GM21786 (cell line): ENCODE measurements at regions not wholly inside any gene's neighbourhood (a gene's known extent, or its start where the extent isn't known, plus 50 kb on each side); places are given as distances from the start of the nearest gene placed in this dataset.

ENCODE experiments used
- ATAC-seq: cut with Tn5 transposase; IDR thresholded peaks from one replicate; pipeline ENCODE4 v1.9.1; 2021; ENCODE audit not compliant: unreplicated experiment

DNA sequence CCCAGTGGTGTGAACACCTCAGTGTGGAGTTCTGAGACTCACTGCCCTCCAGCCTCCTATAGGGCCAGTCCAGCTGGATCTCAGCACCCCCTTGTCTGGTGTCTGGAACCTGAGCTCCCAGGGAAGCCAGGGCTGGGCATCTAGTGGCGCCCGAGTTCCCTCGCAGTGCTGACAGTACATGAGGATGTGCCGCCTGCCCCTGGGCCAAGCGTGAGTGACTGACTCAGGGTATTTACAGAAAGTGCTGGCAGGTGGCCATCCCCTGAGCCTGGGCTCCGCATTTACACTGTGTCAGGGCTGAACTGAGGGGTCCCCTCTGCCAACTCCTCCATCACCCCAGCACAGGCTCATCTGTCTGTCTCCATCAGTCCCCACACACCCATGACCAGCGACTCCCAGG lies 185.3 kb downstream of the BRD1 start:
- ATAC-seq = no peak

DNA sequence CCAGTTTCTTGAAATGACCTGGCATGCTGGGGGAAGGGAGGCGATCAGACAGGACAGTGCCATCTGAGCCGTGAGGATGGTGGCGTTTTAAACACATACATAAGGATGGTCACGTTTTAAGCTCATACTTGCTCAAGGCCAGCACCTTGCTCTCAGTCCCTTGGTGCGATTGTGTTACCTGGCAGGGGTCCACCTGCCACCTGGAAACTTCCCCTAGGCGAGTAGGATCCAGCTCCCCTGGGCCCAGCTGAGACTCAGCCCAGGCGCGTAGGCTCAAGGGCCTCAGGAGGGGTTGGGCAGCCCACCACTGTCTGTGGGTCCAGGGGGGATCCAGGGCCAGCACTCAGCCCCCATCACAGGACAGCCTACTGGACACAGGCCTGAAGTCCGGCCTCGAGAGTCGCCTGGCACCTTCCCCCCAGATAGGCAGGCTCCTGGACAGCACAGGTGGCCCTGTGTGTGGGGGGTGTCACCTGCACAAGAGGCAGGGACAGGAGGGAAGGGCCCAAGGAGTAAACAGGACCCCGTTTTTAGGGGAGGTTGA lies 185.8 kb downstream of the BRD1 start:
- no peak for ATAC-seq

DNA sequence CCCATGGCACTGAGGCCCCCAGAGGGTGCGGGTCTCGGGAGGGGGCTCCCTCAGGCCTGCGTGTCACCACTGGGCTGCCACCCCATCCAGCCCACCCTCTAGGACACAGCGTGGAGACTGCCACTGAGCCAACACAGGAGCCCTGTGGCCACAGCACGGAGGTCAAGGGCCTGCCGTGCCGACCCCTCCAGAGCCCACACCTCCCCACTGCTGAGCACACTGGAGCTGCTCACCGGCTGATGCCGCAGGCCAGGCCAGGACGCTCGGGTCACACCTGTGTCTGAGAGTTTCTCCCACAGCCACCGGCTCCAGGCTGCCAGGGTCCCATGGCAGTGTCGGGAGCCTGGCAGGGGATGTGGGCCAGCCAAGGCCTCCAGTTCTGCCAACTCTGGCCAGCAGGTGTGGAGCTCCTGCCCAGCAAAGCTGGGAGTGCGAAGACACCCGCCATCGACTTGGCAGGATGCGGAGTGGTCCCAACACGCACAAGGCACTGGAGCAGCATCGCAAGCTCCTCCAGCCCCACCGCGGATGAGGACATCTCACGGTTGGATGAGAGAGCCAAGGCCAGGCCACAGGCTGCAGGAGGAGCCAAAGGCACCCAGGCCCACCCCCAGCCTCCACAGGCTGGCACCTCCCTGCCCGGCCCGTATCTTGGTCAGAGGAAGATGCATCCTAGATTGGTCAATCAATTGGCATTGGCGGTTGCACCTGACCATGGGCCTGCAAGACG lies 187.1 kb downstream of the BRD1 start:
- ATAC-seq = no peak

DNA sequence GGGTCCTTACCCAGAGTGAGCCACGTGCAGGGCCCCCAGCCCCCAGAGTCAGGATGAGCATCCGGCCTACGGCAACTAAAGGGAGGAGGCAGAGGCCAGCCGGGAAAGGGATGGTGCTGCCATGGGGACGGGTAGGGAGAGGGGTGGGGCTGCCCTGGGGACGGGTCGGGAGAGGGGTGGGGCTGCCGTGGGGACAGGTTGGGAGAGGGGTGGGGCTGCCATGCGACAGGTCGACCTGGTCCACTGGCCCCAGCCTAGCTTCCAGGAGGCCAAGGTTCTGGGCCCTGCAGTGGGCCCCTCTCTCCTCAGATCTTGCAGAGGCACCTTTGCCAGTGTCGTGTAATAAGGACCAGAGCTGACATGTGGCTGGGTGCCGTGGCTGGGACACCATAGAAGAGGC lies 187.7 kb downstream of the BRD1 start:
- no peak for ATAC-seq

- no peak for ATAC-seq
These were observed 188.9 kb downstream of the BRD1 start for GRCh38 chr22:49638788-49639187.

DNA sequence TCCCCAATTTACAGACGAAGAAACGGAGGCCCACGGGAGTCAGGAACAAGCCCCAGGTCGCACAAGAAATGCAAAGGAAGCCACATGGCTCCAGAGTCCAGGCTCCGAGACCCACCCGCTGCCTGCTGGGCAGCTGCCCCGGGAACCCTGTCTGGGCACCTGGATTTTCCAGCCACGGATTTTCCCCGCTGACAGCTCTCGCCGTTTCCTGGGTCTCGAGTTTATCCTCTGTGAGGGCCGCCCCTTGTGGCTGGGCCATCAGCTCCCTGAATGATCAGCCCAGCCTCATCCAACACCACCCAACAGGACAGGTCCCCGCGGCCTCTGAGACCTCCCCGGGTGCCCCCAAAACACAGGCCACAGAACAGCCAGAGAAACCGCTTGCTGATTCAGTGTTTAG lies 189.7 kb downstream of the BRD1 start:
- no peak for ATAC-seq

DNA sequence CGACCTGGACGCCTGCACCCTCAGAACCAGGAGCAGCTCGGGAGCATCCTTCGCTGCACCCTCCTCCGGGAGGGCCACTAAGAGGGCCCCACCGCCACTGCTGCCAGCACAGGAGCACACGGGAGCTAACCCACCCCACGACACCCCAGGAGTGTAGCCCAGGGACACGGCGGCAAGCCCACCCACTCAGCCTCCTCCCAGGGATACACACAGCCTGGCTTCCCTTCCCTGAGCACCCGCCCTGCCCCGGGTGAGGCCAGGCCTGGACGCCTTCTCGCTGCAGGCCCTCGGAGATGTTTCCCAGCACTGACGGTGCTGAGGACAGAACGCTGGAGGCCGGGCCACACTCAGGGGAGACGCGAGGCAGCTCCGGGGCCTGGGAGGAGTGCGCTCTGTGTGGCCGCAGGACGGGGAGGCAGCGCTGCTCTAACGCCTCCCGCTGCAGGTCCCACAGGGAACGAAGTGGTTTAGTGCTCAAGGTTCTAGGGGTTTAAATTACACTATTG lies 190.4 kb downstream of the BRD1 start:
- no peak for ATAC-seq

- ATAC-seq = no peak
These were observed 191.0 kb downstream of the BRD1 start for GRCh38 chr22:49636649-49637048.

DNA sequence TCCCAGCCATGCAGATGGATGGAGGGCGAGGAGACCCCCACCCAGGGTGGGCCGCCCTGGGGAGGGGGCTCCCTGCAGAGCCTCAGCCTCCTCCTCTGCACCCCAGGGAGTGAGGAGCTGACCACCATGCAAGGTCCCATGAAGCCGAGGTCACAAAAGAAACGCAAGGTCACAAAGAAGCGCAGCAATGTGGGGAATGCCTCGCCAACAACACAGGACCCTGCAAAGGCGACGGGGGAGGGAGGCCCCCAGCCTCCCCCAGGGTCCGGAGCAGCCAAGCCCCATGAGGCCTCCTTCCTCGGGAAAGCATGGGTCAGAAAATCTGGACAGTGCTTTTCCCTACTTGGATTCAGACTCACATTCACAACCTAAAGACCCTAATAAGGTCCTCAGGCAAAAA lies 191.5 kb downstream of the BRD1 start:
- ATAC-seq = no peak

DNA sequence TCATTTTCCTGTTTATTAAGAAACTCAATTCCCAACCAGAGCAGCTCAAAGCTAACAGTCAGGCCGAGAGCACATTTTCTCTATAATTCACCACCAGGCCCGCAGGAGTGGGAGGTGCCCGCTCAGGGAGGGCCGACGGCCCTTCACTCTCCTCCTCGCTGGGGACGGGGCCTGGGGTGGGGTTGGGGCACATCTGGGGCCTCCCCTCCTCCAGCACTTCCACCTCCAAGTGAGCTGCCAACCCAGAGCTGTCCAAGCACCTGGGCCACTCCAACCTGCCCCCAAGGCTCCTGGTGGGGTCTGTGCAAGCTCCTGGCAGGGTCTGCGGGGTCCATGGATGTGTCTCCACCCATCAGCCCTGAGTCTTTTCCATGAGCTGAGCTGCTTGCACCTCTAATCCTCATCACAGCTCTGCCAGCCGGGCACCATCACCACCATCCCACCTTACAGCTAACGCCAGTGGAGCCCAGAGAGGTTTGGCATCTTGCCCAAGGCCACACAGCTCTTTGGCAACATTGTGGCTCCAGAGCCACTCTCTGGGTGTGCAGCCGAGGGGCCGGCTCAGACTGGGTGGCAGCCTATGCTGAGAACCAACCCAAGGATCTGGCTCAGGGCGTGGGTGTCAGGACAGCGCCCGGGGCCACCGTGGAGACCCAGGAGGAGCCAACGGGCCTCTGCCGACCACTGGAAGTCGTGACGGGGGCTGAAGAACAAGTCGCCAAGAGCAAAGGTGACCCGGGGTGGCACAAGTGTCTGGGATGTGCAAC lies 193.5 kb downstream of the BRD1 start:
- ATAC-seq = no peak

- no peak for ATAC-seq
These were observed 194.7 kb downstream of the BRD1 start for GRCh38 chr22:49633010-49633324.

- ATAC-seq = no peak
These were observed 195.3 kb downstream of the BRD1 start for GRCh38 chr22:49632199-49633009.

DNA sequence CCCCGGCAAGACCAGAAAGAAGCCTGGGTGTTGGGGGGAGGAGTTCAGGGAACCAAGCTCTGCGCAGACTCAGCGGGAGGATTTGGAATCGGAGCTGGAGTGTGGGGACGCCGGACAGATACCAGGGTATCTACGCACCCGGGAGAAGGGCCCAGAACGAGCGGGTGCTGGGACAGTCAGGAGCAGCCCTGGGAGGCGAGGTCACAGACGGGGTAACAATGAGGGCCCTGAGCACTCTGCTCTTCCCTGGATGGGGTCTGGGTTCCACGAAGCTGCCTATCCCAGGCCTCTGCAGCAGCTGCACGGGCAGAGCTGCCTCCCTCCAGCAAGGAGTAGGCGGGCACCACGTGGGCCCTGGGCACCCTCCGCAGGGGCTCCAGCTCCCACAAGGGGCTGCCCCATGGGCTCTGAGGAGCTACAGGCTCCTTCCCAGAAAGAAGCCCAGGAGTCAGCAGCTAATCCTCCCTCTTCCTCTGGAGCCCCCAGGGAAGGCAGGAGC lies 197.2 kb downstream of the BRD1 start:
- ATAC-seq = no peak

GRCh38 chr22:49629586-49630447 lies 197.9 kb downstream of the BRD1 start:
- no peak for ATAC-seq

DNA sequence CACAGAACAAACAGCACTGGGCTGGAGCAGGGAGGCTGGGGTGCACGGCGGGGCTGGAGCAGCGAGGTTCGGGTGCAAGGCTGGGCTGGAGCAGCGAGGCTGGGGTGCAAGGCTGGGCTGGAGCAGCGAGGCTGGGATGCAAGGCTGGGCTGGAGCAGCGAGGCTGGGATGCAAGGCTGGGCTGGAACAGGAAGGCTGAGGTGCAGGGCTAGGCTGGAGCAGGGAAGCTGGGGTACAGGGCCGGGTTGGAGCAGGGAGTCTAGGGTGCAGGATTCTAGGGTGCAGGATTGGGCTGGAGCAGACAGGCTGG lies 198.5 kb downstream of the BRD1 start:
- ATAC-seq = no peak

- ATAC-seq = no peak
These were observed 199.0 kb downstream of the BRD1 start for GRCh38 chr22:49628391-49629260.

GRCh38 chr22:49627217-49628181 lies 200.2 kb downstream of the BRD1 start:
- no peak for ATAC-seq
